ENCODE measurements at regions not wholly inside any gene's neighbourhood (a gene's known extent, or its start where the extent isn't known, plus 50 kb on each side); places are given as distances from the start of the nearest gene placed in this dataset.
"Not testable (repeated sequence)": the region's sequence is repeated elsewhere in the genome, so short reads cannot be mapped to it uniquely, and the experiment has no call there.

- not testable (repeated sequence) for H3K4me3 ChIP-seq (ENCODE audit: insufficient read depth, low read depth, low read length, poor library complexity, severe bottlenecking); DNase-seq; H3K27ac ChIP-seq (ENCODE audit: insufficient read depth, low read length, poor library complexity, severe bottlenecking)
These were observed 52.1 kb upstream of the SEPTIN5 start for GRCh38 chr22:19662049-19662684.

DNA sequence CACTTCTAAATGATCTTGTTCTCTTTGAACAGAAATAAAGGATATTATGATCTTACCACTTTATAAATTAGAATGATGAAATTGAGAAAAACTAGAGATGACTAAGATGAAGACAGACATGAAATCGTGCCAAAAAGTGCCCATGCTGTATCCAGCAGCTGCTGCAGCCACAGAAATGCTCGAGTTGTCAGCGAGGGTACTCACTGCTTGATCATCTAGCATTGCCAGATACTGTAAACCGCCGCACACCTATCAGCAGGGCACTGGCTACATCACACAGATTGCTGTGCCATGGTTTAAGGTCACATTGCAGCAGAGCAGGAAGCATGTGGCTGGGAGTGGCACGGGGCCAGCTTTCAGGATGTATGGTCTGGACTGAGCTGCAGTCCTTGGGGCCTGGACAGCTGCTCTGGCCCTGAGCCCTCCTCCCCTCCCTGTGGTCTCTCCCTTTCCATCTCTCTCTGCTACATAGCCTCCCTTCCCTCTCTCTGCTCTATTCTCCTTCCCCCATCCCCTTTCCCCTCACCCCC lies 51.0 kb upstream of the SEPTIN5 start:
- no peak overlapping the region for H3K4me3 ChIP-seq (ENCODE audit: insufficient read depth, low read depth, low read length, poor library complexity, severe bottlenecking)
- DNase-seq, result no peak
- H3K9me3 ChIP-seq (ENCODE audit: control insufficient read depth, low read length), result no peaks in the 10 kb centered on the region
- no peaks in the 10 kb centered on the region for H3K4me1 ChIP-seq (ENCODE audit: control insufficient read depth, insufficient read depth, low read length, poor library complexity, severe bottlenecking)
- no peaks in the 10 kb centered on the region for H3K36me3 ChIP-seq (ENCODE audit: control insufficient read depth, insufficient read depth, low read length)
- H3K27me3 ChIP-seq (replicated peaks; ENCODE audit: control insufficient read depth, insufficient read depth, low read length, poor library complexity, severe bottlenecking), result no peaks in the 10 kb centered on the region
- H3K27ac ChIP-seq (ENCODE audit: insufficient read depth, low read length, poor library complexity, severe bottlenecking), result no peak overlapping the region

More at GRCh38 chr22:19662049-19662684, 52.1 kb upstream of the SEPTIN5 start:
- not testable (repeated sequence) for H3K36me3 ChIP-seq (ENCODE audit: control insufficient read depth, insufficient read depth, low read length); H3K27me3 ChIP-seq (replicated peaks; ENCODE audit: control insufficient read depth, insufficient read depth, low read length, poor library complexity, severe bottlenecking); H3K4me1 ChIP-seq (ENCODE audit: control insufficient read depth, insufficient read depth, low read length, poor library complexity, severe bottlenecking); H3K9me3 ChIP-seq (ENCODE audit: control insufficient read depth, low read length)

DNA sequence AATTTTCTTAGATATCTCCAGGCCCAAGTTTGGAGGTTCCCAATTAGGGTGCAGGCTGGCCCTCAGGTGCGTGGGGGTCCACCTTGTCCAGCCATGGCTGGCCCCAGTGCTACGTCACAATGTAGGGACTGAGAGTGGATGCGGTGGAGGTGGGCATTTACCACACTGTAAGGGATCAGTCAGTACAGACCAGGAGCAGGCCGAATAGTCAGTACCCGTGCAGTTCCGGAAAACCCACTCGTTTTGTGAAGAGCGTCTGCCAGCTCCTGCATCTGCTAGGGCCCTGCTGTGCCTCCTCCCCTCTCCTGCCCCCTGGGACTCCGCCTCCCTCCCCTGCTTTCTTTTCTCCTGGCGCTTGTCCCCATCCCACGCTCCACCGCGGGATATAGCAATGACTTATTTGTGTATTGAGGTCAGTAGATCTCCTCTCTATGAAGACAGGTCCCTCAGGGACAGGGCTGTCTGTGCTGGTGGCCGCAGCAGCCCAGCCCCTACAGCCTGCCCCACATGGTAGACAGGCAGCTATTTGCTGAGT lies 50.4 kb upstream of the SEPTIN5 start:
- no peaks in the 10 kb centered on the region for H3K9me3 ChIP-seq (ENCODE audit: control insufficient read depth, low read length)
- no peaks in the 10 kb centered on the region for H3K27me3 ChIP-seq (replicated peaks; ENCODE audit: control insufficient read depth, insufficient read depth, low read length, poor library complexity, severe bottlenecking)
- H3K27ac ChIP-seq (ENCODE audit: insufficient read depth, low read length, poor library complexity, severe bottlenecking), result no peak overlapping the region
- H3K4me1 ChIP-seq (ENCODE audit: control insufficient read depth, insufficient read depth, low read length, poor library complexity, severe bottlenecking), result no peaks in the 10 kb centered on the region
- no peak for DNase-seq
- no peak overlapping the region for H3K4me3 ChIP-seq (ENCODE audit: insufficient read depth, low read depth, low read length, poor library complexity, severe bottlenecking)
- H3K36me3 ChIP-seq (ENCODE audit: control insufficient read depth, insufficient read depth, low read length), result no peaks in the 10 kb centered on the region

DNA sequence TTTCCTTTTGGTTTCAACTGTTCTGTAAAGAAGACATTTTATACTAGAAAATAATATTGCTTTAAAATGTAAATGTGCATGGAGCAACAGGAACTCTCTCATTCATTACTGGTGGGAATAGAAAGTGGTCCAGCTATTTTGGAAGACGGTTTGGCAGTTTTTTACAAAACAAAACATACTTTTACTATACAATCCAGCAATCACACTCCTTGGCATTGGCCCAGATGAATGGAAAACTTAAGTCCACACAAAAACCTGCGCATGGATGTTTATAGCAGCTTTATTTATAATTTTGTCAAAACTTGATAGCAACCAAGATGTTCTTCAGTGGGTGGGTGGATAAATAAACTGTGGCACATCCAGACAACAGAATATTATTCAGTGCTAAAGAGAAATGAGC lies 49.9 kb upstream of the SEPTIN5 start:
- Histone ChIP-seq H3K27ac (ENCODE audit: insufficient read depth, low read length, poor library complexity, severe bottlenecking) (no peak overlapping the region), H3K27me3 (replicated peaks; ENCODE audit: control insufficient read depth, insufficient read depth, low read length, poor library complexity, severe bottlenecking) (no peaks in the 10 kb centered on the region), H3K4me1 (ENCODE audit: control insufficient read depth, insufficient read depth, low read length, poor library complexity, severe bottlenecking) (no peaks in the 10 kb centered on the region), H3K36me3 (ENCODE audit: control insufficient read depth, insufficient read depth, low read length) (no peaks in the 10 kb centered on the region), H3K9me3 (ENCODE audit: control insufficient read depth, low read length) (no peaks in the 10 kb centered on the region), H3K4me3 (ENCODE audit: insufficient read depth, low read depth, low read length, poor library complexity, severe bottlenecking) (no peak overlapping the region)
- no peak for DNase-seq
